A673 (cell line): ENCODE measurements at regions not wholly inside any gene's neighbourhood (a gene's known extent, or its start where the extent isn't known, plus 50 kb on each side); places are given as distances from the start of the nearest gene placed in this dataset.

ENCODE experiments used
- BruUV-seq: library from RNA; stranded (reverse); fragments of 400-500 nt; replicated peaks from 2 replicates; lab custom pipeline; 2021; lab: Mats Ljungman, UMichigan
- CTCF ChIA-PET: fragments of 300-600 bp; sonication (Branson Sonifier 250); formaldehyde crosslinking; loops from one replicate; lab custom pipeline; 2022; ENCODE audit warnings: antibody characterized with exemption; lab: Charles Lee
- POLR2A ChIA-PET: fragments of 300-600 bp; sonication (Branson Sonifier 250); formaldehyde crosslinking; loops from one replicate; lab custom pipeline; 2022; ENCODE audit warnings: antibody characterized with exemption; ENCODE audit not compliant: low non-redundant PET; lab: Charles Lee
- DNase-seq: peaks from one replicate; pipeline ENCODE4 v3.0.0-alpha.2; 2015; ENCODE audit warnings: low spot score
- H3K27ac ChIP-seq: fragments of 200-600 bp; sonication (generic); 2 replicates; pipeline ENCODE4 v1.5.1; 2016; ENCODE audit warnings: mixed run types, low read depth, mild to moderate bottlenecking, mixed read lengths, antibody characterized with exemption, low read length; ENCODE audit not compliant: poor library complexity, severe bottlenecking
- H3K27me3 ChIP-seq: fragments of 200-600 bp; sonication (generic); replicated peaks from 2 replicates; pipeline ENCODE4 v1.6.1; 2017; ENCODE audit warnings: mixed run types, low read depth, mild to moderate bottlenecking, mixed read lengths, antibody characterized with exemption, low read length; ENCODE audit not compliant: insufficient read depth, poor library complexity
- H3K36me3 ChIP-seq: fragments of 200-600 bp; sonication (generic); 2 replicates; pipeline ENCODE4 v1.6.1; 2016; ENCODE audit warnings: mixed run types, mild to moderate bottlenecking, mixed read lengths, antibody characterized with exemption, low read length; ENCODE audit not compliant: insufficient read depth, poor library complexity, severe bottlenecking
- H3K4me1 ChIP-seq: fragments of 200-600 bp; sonication (generic); 2 replicates; pipeline ENCODE4 v1.6.1; 2017; ENCODE audit warnings: mixed run types, mild to moderate bottlenecking, mixed read lengths, antibody characterized with exemption, low read length; ENCODE audit not compliant: insufficient read depth, poor library complexity, severe bottlenecking
- H3K4me3 ChIP-seq: fragments of 200-600 bp; sonication (generic); 2 replicates; pipeline ENCODE4 v1.5.1; 2016; ENCODE audit warnings: low read depth, mixed run types, mild to moderate bottlenecking, mixed read lengths, low read length; ENCODE audit not compliant: poor library complexity, severe bottlenecking
- H3K9me3 ChIP-seq: fragments of 200-600 bp; sonication (generic); 2 replicates; pipeline ENCODE4 v1.6.1; 2016; ENCODE audit warnings: mixed run types, low read depth, mild to moderate bottlenecking, mixed read lengths, antibody characterized with exemption, low read length; ENCODE audit not compliant: poor library complexity, severe bottlenecking
- CTCF ChIP-seq: fragments of 300-800, 200-600 bp; sonication (generic); conservative IDR thresholded peaks from 2 replicates; pipeline ENCODE4 v1.5.1; 2017; ENCODE audit warnings: low read depth, mild to moderate bottlenecking, antibody characterized with exemption, low read length, moderate library complexity, mixed read lengths
- EZH2 ChIP-seq: fragments of 200-600 bp; sonication (generic); IDR thresholded peaks from 2 replicates; pipeline ENCODE4 v1.6.1; 2017; ENCODE audit warnings: borderline replicate concordance, low read depth, mild to moderate bottlenecking, mixed read lengths, antibody characterized with exemption, low read length; ENCODE audit not compliant: poor library complexity, severe bottlenecking
- intact Hi-C: fragments of 100-400 bp; cut with micrococcal nuclease; formaldehyde crosslinking; loops from one replicate; pipeline ENCODE4 v1.10.0; 2022; ENCODE audit not compliant: unreplicated experiment

GRCh38 chr13:47334173-47334572, 437.3 kb upstream of the HTR2A start:
- no peaks in the 10 kb centered on the region for H3K4me1 ChIP-seq
- TF ChIP-seq CTCF: no peak
- no peak for TF ChIP-seq EZH2
- intact Hi-C loops: no loop called here
- ChIA-PET POLR2A (no interaction called here), CTCF (no interaction called here)
- no TSS peak for BruUV-seq
- H3K9me3 ChIP-seq: no peaks in the 10 kb centered on the region
- no peak overlapping the region for H3K27ac ChIP-seq
- no peak for DNase-seq
- H3K27me3 ChIP-seq: no peaks in the 10 kb centered on the region
- H3K4me3 ChIP-seq: no peak overlapping the region
- H3K36me3 ChIP-seq: no peaks in the 10 kb centered on the region

GRCh38 chr13:47332149-47332548, 435.3 kb upstream of the HTR2A start:
- CTCF ChIA-PET: no interaction called here
- DNase-seq: no peak
- no TSS peak for BruUV-seq

GRCh38 chr13:47330031-47330430, 433.2 kb upstream of the HTR2A start:
- Histone ChIP-seq H3K27me3 (no peaks in the 10 kb centered on the region), H3K4me1 (no peaks in the 10 kb centered on the region), H3K27ac (no peak overlapping the region), H3K4me3 (no peak overlapping the region), H3K36me3 (no peaks in the 10 kb centered on the region), H3K9me3 (no peaks in the 10 kb centered on the region)
- no peak for DNase-seq
- CTCF ChIA-PET: no interaction called here
- POLR2A ChIA-PET: no interaction called here
- no TSS peak for BruUV-seq
- intact Hi-C loops: no loop called here
- no peak for TF ChIP-seq EZH2
- no peak for TF ChIP-seq CTCF

More at GRCh38 chr13:47332149-47332548, 435.3 kb upstream of the HTR2A start:
- no peaks in the 10 kb centered on the region for H3K27me3 ChIP-seq
- intact Hi-C loops: no loop called here
- POLR2A ChIA-PET: no interaction called here
- H3K9me3 ChIP-seq: no peaks in the 10 kb centered on the region
- no peaks in the 10 kb centered on the region for H3K36me3 ChIP-seq
- no peak overlapping the region for H3K4me3 ChIP-seq
- TF ChIP-seq CTCF: no peak
- H3K4me1 ChIP-seq: no peaks in the 10 kb centered on the region
- no peak overlapping the region for H3K27ac ChIP-seq
